Left lobe of liver (tissue), 2 donors: ENCODE measurements at regions not wholly inside any gene's neighbourhood (a gene's known extent, or its start where the extent isn't known, plus 50 kb on each side); places are given as distances from the start of the nearest gene placed in this dataset.

Experiments used
- ATAC-seq: fragments of 200-7000 bp; cut with Tn5 transposase; one replicate; pipeline ENCODE4 v1.9.1; 2020; ENCODE audit warnings: mild to moderate bottlenecking, moderate library complexity
- DNase-seq: peaks from one replicate; pipeline ENCODE4 v3.0.0-alpha.2; 2020; ENCODE audit warnings: low spot score
- donor health status: DM: no; HTN: no; CAD: no; lungs with moderate emphysema.
- donor health status: DM: no; HTN: yes; CAD: no.

DNA sequence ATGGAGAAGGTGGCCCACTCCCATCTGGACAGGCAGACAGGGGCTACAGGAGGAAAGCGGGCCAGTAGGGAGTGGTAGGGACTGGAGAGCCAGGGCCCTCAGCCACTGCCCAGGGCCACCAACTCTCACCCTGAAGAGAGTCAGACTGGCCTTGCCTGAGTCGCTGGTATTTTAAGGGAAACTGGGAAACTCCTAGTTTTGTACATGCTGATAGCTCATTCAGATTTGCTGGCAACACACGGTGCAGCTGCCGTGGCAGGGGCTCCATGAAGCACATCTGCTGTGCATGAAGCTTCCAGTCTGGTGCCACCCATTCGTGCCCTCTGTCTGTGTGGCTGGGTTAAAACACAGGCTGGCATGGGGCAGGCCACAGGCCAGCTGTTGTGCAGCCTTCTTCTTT lies 137.3 kb upstream of the GLI2 start:
- DNase-seq: no peak
- ATAC-seq: no peak

DNA sequence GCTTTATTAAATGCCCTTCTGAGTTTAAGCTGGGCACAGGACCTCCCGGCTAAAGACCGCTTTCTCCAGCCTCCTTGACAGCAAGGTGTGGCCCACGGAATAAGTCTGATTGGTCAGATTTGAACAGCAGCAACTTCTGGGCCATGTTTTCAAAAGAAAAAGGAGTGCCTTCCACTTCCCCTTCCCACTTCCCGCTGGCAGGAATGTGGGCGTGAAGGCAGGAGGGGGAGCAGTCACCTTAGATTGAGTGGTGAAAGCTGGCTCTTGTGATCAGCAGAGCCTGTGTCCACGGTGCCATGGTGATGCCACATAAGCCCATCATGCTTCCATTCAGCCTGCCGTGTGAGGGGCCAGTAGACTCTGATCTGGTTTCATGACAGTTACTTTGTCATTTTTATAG lies 136.6 kb upstream of the GLI2 start:
- ATAC-seq (no peak), DNase-seq (no peak)

DNA sequence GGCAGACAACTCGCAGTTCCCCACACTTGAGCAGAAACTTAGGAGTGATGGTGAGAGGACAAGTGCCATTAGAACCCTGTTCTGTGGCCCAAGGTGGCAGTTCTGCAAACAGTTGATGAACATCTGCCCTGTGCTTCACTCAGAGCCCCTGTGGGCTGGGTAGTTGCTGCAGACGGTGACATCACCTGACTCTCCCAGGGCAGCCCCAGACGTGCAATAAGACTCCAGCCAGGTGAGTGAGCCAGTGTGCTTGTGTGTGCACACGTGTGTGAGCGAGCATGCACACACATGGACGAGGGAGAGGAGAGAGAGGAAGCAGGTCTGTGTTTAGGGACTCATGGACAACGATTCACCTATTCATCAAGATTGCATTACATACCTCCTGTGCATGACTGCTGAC lies 136.0 kb upstream of the GLI2 start:
- DNase-seq: no peak
- ATAC-seq: no peak

DNA sequence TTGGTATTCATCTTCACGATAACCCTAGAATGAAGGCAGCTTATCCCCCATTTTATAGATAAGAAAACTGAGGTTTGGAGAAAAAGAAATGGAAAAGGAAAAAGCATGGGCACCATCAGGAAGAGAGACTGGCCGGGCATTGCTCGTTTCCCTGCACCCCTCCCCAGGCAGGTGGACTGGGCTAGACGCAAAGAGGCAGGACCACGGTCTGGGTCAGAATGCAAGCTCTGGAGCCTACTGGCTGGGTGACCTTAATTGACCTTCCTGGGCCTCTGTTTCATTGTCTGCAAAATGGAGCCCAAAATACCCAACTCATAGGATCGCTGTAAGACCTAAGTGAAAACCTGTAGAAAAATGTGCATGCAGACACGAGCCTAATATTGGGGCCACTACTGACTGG lies 135.3 kb upstream of the GLI2 start:
- ATAC-seq: no peak
- DNase-seq: no peak

DNA sequence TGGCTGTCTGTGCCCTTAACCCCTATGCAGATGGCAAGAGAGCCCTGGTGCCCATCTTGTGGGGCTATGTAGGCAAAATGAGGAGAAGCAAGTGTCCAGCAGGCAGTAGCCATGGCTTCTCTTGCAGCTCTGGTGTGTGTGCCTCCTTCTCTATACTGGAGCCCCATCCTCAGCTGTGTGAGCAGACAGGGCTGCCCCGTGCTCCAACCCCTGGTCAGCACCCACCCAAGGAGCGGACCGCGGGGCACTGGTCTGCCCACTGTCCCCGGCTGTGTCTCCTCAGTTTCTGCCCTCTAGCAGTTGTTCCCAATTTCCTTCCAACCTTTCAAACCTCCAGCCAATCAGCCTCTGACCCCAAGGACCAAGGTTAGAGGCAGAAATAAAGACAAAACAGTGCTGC lies 134.9 kb upstream of the GLI2 start:
- ATAC-seq (no peak), DNase-seq (no peak)

DNA sequence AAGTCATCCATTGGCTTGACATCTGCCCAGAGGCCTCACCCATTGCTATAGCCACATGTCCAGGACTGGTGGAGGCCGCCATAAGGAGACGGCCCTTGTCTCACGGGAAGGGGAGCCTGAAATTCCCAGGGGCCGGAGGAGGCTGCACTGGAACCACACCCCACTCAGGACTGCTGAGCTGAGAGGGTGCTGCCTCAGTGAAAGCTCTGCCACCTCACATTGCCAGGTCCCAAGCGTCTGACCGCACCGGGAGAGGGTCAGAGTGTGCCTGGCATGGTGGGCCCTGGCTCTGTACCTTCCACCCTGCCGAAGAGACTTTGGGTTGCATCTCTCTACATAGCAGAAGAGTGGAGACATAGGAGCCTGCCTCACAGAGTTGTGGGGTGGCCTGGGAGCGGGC lies 134.1 kb upstream of the GLI2 start:
- ATAC-seq (no peak), DNase-seq (no peak)

DNA sequence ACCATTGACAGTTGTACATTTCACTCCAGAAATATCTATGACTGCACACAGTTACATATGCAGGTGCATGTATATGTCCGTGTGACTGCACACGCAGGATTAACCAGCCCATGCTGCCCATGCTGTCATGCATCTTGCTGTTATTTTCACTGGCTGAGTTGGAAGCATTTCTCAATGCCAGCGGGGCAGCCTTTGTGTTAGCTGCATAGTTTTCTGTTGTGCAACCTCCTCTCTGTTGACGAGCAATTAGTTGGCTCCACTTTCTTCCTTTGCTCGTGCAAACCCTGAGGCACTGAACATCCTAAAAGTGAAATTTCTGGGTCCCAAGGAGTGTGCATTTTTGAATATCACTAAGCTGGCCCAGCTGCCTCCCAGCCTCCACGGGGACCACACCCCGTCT lies 133.4 kb upstream of the GLI2 start:
- no peak for ATAC-seq
- no peak for DNase-seq

DNA sequence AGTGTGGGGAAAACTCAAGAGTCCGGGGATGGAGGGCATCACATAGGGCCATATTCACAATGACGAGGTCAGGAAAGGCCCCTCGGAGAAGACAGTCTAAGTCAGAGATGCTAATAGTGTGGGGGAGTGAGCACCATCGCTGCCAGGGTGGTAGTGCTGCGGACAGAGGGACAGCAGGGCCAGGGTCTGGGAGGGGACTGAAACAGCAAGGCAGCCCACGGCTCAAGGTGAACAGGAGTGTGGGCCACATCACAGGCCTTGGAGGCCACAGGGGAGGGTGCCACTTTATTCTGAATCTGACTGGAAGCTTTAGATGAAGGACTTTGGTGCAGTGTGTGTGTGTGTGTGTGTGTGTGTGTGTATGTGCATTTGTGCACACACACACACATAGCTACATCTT lies 130.9 kb upstream of the GLI2 start:
- DNase-seq (no peak), ATAC-seq (no peak)

DNA sequence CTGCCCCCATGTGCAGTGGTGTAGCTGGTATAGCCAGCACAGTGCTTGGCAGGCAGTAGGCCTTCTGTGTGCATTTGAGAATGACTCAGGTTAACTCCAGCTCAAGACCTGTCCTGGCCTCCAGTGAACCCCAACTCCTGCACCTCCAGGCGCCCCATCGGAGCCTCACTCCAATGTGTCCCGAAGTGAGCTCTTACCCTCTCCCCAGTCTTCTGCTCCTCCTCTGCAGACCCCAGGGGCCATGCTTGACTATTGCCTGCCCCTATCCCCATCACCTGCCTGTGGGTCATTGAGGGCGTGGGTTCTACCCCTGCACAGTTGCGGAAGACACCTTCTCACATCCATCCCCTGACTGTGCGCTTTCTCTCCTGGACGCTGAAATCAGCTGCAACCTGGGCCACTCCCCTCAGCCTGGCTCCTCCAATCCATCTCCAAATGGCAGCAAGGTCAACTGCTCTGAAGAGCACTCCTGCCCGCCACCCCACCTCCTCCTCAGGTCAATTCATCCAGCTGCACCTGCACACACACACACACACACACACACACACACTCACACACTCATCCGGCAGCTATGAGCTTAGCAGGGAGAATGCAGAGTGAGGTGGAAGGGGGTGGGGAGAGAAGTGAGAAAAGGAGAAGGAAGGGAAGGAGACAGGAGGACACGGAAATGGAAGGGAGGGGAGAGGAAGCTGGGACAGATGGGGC lies 130.3 kb upstream of the GLI2 start:
- ATAC-seq (no peak), DNase-seq (no peak)

DNA sequence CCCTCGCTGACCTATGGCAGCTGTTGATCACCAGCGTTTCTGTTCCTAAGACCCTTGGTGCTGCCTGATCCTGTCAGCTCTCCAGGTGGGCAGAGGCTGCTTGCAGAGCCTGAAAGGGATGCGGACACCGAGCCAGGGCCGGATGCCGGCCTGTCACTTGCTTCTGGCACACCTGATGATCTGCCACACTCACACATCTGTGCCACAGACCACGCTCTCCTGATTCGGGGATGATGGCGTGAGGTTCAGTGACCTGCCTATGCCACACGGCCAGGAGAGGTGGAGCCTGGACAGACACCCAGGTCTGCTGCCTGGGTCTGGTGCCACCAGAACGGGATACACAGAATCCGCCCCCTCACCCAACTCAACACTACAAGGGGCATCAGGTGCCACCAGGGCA lies 129.4 kb upstream of the GLI2 start:
- ATAC-seq: no peak
- no peak for DNase-seq

DNA sequence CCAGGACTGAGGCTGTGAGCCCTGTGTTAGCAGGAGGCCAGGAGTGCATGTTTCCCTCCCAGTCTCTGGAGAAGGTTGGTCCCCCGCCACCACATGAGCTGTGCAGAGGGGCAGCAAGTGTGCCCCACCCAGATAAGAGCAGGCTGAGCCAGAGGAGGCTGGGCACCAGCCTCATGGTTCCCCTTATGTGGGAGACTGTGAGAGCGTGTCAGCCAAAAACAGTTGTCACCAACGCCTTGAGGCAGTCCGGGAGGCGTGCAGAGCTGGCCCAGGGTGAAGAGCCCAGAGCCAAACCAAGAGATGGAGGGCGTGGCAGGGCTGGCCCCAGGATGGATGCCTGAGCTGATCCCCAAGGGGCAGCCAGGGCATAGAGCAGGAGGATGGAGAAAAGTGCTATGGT lies 128.7 kb upstream of the GLI2 start:
- no peak for ATAC-seq
- DNase-seq: no peak

DNA sequence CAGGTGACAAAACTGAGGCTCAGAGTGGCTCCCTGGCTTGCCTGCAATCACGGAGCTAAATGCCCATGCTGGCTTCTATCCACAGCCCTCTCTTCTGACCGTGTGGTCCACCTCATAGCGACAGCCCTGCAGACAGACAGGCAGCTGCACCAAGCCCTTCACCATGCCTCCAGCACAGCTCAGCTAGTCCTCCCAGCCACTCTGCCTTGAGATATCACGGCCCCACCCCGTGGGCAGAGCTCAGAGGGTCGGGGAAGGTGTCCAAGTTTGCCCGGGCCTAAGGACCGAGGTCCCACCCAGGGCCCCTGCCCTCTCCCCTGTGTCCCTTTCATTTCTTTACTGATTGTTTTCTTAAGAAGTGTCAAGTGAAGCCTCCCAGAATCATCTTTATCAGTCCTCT lies 128.2 kb upstream of the GLI2 start:
- no peak for DNase-seq
- no peak for ATAC-seq

DNA sequence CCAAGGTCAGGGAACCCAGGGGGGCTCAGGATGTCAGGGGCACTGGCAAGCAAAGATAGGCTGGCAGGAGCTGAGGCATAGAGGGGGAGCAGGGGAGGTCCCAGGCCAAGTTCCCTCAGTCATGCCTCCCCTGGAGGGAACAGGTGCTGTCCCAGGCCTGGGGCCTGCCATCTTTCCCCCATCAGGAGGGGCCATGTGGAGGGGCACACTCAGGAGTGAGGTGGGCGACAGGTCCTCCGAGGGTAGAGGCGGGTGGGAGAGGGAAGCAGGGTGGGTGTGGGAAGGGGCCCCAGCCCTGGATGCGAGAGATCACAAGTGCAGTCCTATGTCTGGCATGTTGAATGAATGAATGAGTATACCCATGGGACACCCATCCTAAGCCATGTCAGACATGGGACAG lies 127.7 kb upstream of the GLI2 start:
- ATAC-seq (no peak), DNase-seq (no peak)

DNA sequence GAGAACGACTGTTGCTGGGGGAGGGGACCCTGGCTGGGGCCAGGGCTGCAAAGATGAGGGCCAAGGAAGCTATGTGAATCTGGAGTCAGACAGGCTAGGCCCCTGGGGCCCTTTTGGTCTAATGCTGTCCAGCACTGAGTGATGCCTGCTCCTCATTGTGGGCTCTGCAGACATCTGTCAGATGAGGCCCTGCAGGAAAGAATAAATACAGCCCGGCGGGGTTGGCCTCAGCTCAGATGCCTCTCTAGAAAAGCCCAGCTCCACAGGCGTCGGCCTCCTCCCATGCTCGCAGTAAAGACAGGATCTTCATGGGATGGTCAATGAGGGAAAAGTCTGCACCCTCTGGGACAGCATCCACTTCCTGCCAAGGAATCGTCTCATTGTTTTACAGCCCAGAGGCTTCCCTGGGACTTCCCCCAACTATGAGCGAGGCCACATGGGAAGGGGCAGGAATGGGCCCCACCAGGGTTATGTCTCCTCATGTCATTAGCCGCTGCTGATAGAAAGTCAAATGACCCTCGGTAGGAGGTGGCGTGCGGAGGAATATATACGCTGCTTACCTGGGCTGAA lies 125.8 kb upstream of the GLI2 start:
- DNase-seq (no peak), ATAC-seq (no peak)

DNA sequence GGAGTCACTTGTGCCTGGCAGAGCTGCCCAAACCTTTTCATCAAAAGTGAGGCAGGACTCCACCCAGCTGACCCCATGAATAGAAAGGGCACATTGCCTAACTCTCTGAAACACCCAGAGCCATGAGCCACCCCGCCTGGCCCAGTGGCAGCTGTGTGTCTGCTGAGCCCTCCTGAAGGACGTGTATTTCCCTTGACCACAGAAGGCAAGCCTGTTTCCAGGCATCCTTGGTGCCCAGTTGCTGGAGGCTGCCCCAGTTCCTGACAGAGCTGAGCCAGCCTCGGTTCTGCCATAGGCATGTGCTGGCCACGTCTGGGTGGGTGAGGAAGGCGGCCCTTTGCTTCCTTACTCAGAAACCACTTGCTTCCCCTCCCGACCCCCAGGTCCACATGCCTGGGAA lies 124.7 kb upstream of the GLI2 start:
- DNase-seq: no peak
- peak; percentile 63 for ATAC-seq

DNA sequence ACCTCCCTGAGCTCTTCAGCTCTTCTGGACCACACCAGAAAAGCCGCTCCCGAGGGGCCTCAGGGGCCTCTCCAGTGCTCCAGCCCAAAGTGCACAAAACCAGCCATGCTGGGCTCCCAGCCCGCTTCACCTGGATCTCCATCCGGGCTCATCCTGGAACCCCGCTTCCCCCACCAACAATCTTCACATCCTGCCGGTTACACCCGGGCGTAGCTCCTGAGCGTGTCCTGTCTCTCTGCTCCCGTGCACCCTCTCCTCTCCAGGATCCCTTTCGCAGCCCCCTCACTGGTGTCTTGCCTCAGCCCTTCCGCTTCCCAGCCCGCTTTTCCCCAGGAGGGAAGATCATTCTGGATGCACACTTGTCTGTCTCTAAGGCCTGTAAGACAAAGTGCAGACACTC lies 123.7 kb upstream of the GLI2 start:
- DNase-seq: no peak
- ATAC-seq: no peak

DNA sequence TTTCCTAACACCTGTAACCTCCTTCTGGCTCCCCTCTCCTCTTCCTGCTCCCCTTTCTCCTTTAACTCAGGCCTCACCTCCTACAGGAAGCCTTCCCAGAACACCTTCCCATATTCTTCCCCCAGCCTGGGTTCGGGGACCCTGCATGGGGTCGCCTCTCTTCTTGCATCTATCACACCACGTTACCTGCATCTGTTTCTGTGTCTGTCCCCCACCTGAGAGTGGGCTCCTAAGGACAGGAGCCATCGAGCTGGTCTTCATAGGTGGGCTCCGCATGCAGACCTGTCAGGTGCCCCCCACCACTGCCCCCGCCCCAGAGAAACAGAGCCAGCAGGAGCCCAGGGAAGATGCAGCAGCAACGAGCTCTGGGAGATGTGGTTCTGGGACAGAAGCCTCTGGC lies 123.2 kb upstream of the GLI2 start:
- no peak for DNase-seq
- ATAC-seq: no peak

DNA sequence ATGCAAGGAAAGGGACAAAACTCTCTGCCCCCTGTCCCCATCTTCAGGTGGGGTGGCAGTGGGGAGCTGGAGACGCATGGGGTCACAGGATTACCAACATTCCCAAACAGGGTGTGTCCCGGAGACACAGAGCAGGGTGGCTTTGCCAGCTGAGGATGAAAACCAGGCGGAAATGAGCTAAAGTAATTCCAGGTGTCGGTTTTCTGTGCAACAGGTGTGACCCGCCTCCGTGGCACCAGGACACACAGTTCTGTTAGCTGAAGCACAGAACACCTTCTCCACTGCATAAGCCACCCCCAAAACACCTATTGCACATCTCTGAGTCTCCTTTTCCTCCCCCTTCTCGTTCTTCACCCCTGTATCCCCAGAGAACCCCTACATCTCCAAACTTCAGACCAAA lies 122.7 kb upstream of the GLI2 start:
- no peak for ATAC-seq
- no peak for DNase-seq

DNA sequence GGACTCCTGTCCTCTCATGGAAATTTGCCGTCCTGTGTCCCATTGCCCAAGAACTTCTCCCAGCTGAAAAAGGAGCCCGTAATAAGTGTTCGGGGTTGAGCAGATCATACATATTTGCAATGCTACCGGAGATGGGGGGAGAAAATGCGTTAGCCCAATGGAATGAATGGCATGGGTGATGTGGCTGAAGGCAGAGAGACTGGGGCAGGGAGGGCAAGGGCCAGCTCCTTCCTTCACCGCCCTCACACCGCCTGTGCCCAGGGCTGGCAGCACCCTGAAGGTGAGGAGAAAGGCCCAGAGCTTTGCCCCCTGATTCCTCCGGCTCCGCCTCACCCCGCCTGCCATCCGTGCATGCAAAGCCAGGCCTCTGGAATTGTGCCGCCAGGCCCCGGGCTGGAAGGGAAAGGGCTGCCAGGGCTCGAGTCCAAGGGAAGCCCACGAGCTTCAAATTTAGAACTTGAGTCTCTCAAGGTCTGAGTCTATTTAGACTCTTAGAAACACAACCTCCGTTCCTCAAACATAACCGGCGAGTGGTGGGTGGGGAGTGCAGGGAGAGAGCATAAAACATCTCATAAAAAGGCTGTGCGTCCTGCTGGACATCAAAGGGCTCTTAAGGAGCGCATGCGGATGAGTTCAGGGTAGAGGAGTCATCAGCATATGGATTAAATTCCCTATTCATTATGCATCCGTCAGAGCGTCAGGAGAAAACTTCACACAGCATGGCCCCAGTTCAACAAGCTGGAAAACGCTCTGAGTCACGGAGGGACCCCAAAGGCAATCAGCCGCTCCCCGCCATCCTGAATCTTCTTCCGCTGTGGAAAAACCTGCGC lies 121.7 kb upstream of the GLI2 start:
- DNase-seq (no peak), ATAC-seq (no peak)

DNA sequence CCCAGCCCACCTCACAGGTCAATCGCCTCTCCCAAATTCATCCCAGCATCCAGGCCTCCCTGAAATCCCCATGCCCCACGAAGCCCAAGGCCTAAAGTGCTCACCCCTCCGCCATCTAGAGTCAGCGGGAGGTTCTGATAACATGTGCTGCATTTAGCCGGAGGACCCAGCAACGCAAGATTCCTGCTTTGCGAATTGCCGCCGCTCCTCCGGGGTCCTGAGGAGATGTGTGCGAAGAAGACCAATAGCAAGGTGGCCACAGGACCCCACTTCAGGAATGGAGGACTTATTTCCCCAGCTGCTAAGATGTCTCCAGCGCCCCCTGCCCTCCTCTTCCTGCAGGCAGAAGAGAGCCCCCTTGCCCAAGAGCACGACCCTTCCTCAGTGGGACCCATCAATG lies 120.8 kb upstream of the GLI2 start:
- DNase-seq: no peak

DNA sequence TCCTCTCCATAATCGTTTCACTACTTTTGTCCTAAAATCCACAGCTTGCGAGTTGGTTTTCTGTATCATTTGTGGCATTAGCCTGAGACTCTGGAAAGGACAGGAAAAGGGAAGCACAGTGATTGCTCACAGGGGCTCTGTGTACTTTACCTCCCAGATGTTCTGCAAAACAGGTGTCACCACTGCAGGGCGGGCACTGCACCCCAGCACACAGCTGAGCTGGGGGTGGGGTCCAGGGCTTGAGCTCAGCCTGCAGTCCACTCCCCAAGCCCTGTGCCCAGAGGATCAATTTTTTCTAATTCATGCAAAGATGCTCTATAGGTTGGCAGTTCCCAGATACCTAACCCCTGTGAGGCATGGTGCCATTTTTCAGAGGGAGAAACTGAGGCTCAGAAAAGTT lies 119.4 kb upstream of the GLI2 start:
- DNase-seq (no peak), ATAC-seq (no peak)

More for the DNA sequence above, 120.8 kb upstream of the GLI2 start:
- ATAC-seq: no peak

DNA sequence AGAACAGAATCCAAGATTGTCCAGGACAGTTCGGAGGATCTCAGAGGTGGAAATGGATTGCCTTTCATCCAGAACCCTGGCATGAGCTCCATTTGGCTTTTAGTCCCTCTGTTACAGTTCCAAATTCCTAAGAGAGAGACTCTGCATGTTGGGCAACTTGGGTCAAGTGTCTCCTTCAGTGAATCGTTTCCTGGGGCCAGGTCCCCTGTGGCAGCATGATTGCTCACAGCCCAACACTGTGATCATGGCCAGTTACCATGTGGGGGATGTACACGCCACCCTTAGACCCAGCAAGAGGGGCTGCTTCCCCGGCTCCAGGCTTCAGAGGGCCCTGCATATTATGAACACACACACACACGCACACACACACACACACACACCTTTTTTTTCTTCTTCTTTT lies 118.6 kb upstream of the GLI2 start:
- no peak for DNase-seq
- no peak for ATAC-seq
